HCT116 (cell line): ENCODE measurements at regions not wholly inside any gene's neighbourhood (a gene's known extent, or its start where the extent isn't known, plus 50 kb on each side); places are given as distances from the start of the nearest gene placed in this dataset.

Experiments used
- ATAC-seq: fragments of 200-7000 bp; cut with Tn5 transposase; 2 replicates; pipeline ENCODE4 v1.9.1; 2020; ENCODE audit warnings: mild to moderate bottlenecking, moderate library complexity
- BruUV-seq: library from RNA; stranded (reverse); fragments of 400-500 nt; replicated peaks from 2 replicates; lab custom pipeline; 2021; lab: Mats Ljungman, UMichigan
- CTCF ChIA-PET: fragments of 300-600 bp; sonication (Branson Sonifier 250); formaldehyde crosslinking; loops from one replicate; lab custom pipeline; 2021; ENCODE audit warnings: antibody characterized with exemption; lab: Charles Lee
- POLR2A ChIA-PET: fragments of 300-600, 350-600 bp; sonication (Branson Sonifier 250); formaldehyde crosslinking; loops from one replicate; lab custom pipeline; 2021; ENCODE audit warnings: antibody characterized with exemption; lab: Charles Lee
- RAD21 ChIA-PET, 2 experiments: fragments of 300-600 bp; sonication (Branson Sonifier 250); formaldehyde crosslinking; loops; one replicate each; lab custom pipeline; 2023; ENCODE audit warnings: low total read pairs in 2 of 2; ENCODE audit not compliant: uncharacterized antibody in 2 of 2, unreplicated experiment in 2 of 2, low non-redundant PET in 1 of 2; lab: Charles Lee
- DNase-seq: peaks from one replicate; pipeline ENCODE4 v3.0.0-alpha.2; 2010; ENCODE audit warnings: low read depth, low spot score
- H2AFZ ChIP-seq: fragments of 200-600 bp; shearing (Covaris generic), sonication (generic); 2 replicates; pipeline ENCODE4 v1.6.1; 2017; ENCODE audit warnings: low read depth, mixed run types, mixed read lengths, antibody characterized with exemption, low read length; ENCODE audit not compliant: poor library complexity, severe bottlenecking
- H3K27ac ChIP-seq: 2 replicates; pipeline ENCODE4 v1.5.1; 2012; ENCODE audit warnings: low read depth, low read length
- H3K27me3 ChIP-seq: fragments of 200-600 bp; sonication (generic); 2 replicates; pipeline ENCODE4 v1.6.1; 2016; ENCODE audit warnings: mixed run types, low read length, mixed read lengths; ENCODE audit not compliant: insufficient read depth
- H3K36me3 ChIP-seq, 2 experiments: fragments of 200-500 bp in 1 of 2; fragments of 200-600 bp in 1 of 2; sonication (Bioruptor generic) in 1 of 2; sonication (generic) in 1 of 2; 2 replicates each; pipeline versions ENCODE4 v1.5.1 to v1.6.1; 2014 to 2016; ENCODE audit warnings: low read length in 2 of 2, inconsistent platforms in 1 of 2, mixed read lengths in 1 of 2, mixed run types in 1 of 2; ENCODE audit not compliant: insufficient read depth in 2 of 2, control insufficient read depth in 1 of 2
- H3K4me1 ChIP-seq, 2 experiments: fragments of 200-600 bp in 1 of 2; sonication (generic) in 1 of 2; 2 replicates each; pipeline versions ENCODE4 v1.5.1 to v1.6.1; 2012 to 2017; ENCODE audit warnings: low read length in 2 of 2, inconsistent platforms in 1 of 2, mild to moderate bottlenecking in 1 of 2, mixed read lengths in 1 of 2, mixed run types in 1 of 2, moderate library complexity in 1 of 2; ENCODE audit not compliant: insufficient read depth in 2 of 2, control insufficient read depth in 1 of 2
- H3K4me2 ChIP-seq: fragments of 200-600 bp; sonication (generic); 2 replicates; pipeline ENCODE4 v1.6.1; 2017; ENCODE audit warnings: mixed run types, low read length, mixed read lengths
- H3K4me3 ChIP-seq, 2 experiments: fragments of 200-600 bp in 1 of 2; sonication (generic) in 1 of 2; replicated peaks in 1 of 2; 2 replicates each; pipeline ENCODE4 v1.5.1; 2011 to 2016; ENCODE audit warnings: low read length in 2 of 2, control low read depth in 1 of 2, low read depth in 1 of 2, mild to moderate bottlenecking in 1 of 2, mixed read lengths in 1 of 2, mixed run types in 1 of 2
- H3K79me2 ChIP-seq: fragments of 200-600 bp; sonication (generic); 2 replicates; pipeline ENCODE4 v1.6.1; 2017; ENCODE audit warnings: mild to moderate bottlenecking, mixed run types, low read length, moderate library complexity, mixed read lengths; ENCODE audit not compliant: insufficient read depth
- H3K9ac ChIP-seq: fragments of 200-600 bp; sonication (generic); 2 replicates; pipeline ENCODE4 v1.6.1; 2016; ENCODE audit warnings: low read length, mixed read lengths
- H3K9me2 ChIP-seq: fragments of 200-600 bp; sonication (generic), shearing (Covaris generic); 2 replicates; pipeline ENCODE4 v1.6.1; 2017; ENCODE audit warnings: mixed run types, mild to moderate bottlenecking, moderate library complexity; ENCODE audit not compliant: insufficient read depth
- H3K9me3 ChIP-seq, 2 experiments: fragments of 200-500 bp in 1 of 2; fragments of 200-600 bp in 1 of 2; sonication (Bioruptor generic) in 1 of 2; sonication (generic) in 1 of 2; 2 replicates each; pipeline ENCODE4 v1.6.1; 2014 to 2017; ENCODE audit warnings: low read length in 2 of 2, mixed read lengths in 2 of 2, inconsistent platforms in 1 of 2, low read depth in 1 of 2, mild to moderate bottlenecking in 1 of 2, mixed run types in 1 of 2, moderate library complexity in 1 of 2; ENCODE audit not compliant: control insufficient read depth in 1 of 2, insufficient read depth in 1 of 2
- H4K20me1 ChIP-seq: fragments of 200-600 bp; sonication (generic), shearing (Covaris generic); 2 replicates; pipeline ENCODE4 v1.6.1; 2017; ENCODE audit warnings: mixed run types, mild to moderate bottlenecking, moderate library complexity; ENCODE audit not compliant: insufficient read depth
- CBX3 ChIP-seq: IDR thresholded peaks from 2 replicates; pipeline ENCODE4 v1.6.1; 2012; ENCODE audit warnings: low read depth
- EZH2phosphoT487 ChIP-seq: fragments of 200-600 bp; IDR thresholded peaks from 2 replicates; pipeline ENCODE4 v1.6.1; 2018; ENCODE audit warnings: antibody characterized with exemption, borderline replicate concordance
- JUND ChIP-seq: IDR thresholded peaks from 2 replicates; pipeline ENCODE4 v1.6.1; 2012
- POLR2AphosphoS5 ChIP-seq: IDR thresholded peaks from 2 replicates; pipeline ENCODE4 v1.6.1; 2011; ENCODE audit warnings: mild to moderate bottlenecking, low read depth, low read length, moderate library complexity
- SIN3A ChIP-seq: IDR thresholded peaks from 2 replicates; pipeline ENCODE4 v1.6.1; 2012; ENCODE audit warnings: low read depth
- TCF7L2 ChIP-seq: IDR thresholded peaks from 2 replicates; pipeline ENCODE4 v1.7.0; 2011; ENCODE audit warnings: borderline replicate concordance, inconsistent platforms; ENCODE audit not compliant: insufficient read depth, insufficient read length; ENCODE audit errors: extremely low read depth
- YY1 ChIP-seq: IDR thresholded peaks from 2 replicates; pipeline ENCODE4 v1.6.1; 2011; ENCODE audit warnings: low read length, low read depth, moderate library complexity, mild to moderate bottlenecking; ENCODE audit not compliant: insufficient replicate concordance; ENCODE audit errors: extremely low read depth
- ZBTB33 ChIP-seq: IDR thresholded peaks from 2 replicates; pipeline ENCODE4 v1.6.1; 2011; ENCODE audit warnings: mild to moderate bottlenecking, low read length, moderate library complexity; ENCODE audit not compliant: insufficient replicate concordance; ENCODE audit errors: extremely low read depth
- ZNF274 ChIP-seq: fragments of 200-500 bp; sonication (Bioruptor generic); IDR thresholded peaks from 2 replicates; pipeline ENCODE4 v1.6.1; 2014; ENCODE audit warnings: mild to moderate bottlenecking, low read depth, low read length, inconsistent platforms
- intact Hi-C: fragments of 100-400 bp; cut with micrococcal nuclease; formaldehyde crosslinking; loops from 2 replicates; pipeline ENCODE4 v1.10.0; 2022

GRCh38 chr5:4837489-4838058 is 302.6 kb upstream of the ADAMTS16 start (continued):
- TF ChIP-seq ZBTB33 (no peak), TCF7L2 (no peak), CBX3 (no peak)

DNA sequence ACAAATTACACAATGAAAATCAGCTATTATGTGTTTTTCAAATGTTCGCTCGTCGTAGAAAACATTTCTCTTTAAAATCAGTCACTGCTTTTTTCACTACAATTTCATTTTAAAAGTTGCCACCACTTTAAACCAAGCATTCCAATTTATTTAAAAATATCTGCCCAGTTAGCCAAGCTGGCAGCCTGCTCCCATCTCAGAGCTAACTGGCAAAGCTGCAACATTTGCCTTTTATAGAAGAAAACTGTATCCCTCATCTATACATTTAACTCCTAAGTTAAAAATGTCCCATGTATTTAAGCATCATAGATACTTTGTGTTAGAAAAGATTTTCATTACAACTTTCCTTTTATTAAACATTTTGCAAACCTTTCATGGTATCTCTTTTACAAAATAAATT is 294.9 kb upstream of the ADAMTS16 start:
- CTCF ChIA-PET, result no interaction called here
- ATAC-seq (no peak), DNase-seq (no peak)
- no peak overlapping the region for H3K4me2 ChIP-seq
- intact Hi-C loops, result no loop called here
- POLR2A ChIA-PET, result no interaction called here
- TF ChIP-seq EZH2phosphoT487 (no peak), YY1 (no peak), POLR2AphosphoS5 (no peak), ZNF274 (no peak), JUND (no peak), SIN3A (no peak)
- H2AFZ ChIP-seq, result no peak overlapping the region
- no peaks in the 10 kb centered on the region for H3K27me3 ChIP-seq
- no peak overlapping the region for H3K9ac ChIP-seq
- H3K27ac ChIP-seq, result no peak overlapping the region
- H3K4me1 ChIP-seq, result no peaks in the 10 kb centered on the region
- BruUV-seq, result no TSS peak
- H3K36me3 ChIP-seq, result no peaks in the 10 kb centered on the region
- RAD21 ChIA-PET, result no interaction called here
- no peaks in the 10 kb centered on the region for H3K9me2 ChIP-seq
- H4K20me1 ChIP-seq, result no peaks in the 10 kb centered on the region
- H3K79me2 ChIP-seq, result no peaks in the 10 kb centered on the region
- H3K9me3 ChIP-seq, result peaks cover 0 to 13% of the 10 kb centered on the region in 2 experiments; a peak in 2 of 4 replicates
- no peak overlapping the region for H3K4me3 ChIP-seq
